HCT116 (cell line): ENCODE measurements at regions not wholly inside any gene's neighbourhood (a gene's known extent, or its start where the extent isn't known, plus 50 kb on each side); places are given as distances from the start of the nearest gene placed in this dataset.

Experiments
- EZH2 ChIP-seq: fragments of 200-600 bp; sonication (generic); IDR thresholded peaks from 2 replicates; pipeline ENCODE4 v1.6.1; 2017; ENCODE audit warnings: antibody characterized with exemption, mixed run types
- REST ChIP-seq: IDR thresholded peaks from 2 replicates; pipeline ENCODE4 v1.6.1; 2012; ENCODE audit warnings: low read depth

DNA sequence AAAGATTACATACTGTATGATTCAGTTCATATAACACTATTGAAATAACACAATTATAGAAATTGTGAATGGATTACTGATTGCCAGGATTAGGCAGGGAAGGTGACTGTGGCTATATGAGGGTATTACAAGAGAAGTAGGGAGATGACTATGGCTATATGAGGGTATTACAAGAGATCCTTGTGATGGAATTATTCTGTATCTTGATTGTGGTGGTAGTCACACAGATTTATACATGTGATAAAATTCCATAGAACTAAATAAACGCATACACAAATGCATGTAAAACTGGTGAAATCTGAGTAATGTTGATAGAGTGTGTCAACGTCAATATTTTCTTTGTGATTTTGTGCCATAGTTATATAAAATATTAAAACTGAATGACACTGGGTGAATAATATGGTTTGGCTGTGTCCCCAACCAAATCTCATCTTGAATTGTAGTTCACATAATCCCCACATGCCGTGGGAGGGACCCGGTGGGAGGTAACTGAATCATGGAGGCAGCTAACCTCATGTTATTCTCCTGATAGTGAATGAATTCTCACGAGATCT, 615.6 kb upstream of the PKN2 start:
- no peak for TF ChIP-seq EZH2
- TF ChIP-seq REST, result no peak
